GM18505 (cell line): ENCODE measurements at regions not wholly inside any gene's neighbourhood (a gene's known extent, or its start where the extent isn't known, plus 50 kb on each side); places are given as distances from the start of the nearest gene placed in this dataset.

ENCODE experiments used
- ATAC-seq: cut with Tn5 transposase; IDR thresholded peaks from one replicate; pipeline ENCODE4 v1.9.1; 2021; ENCODE audit not compliant: unreplicated experiment
- POLR2A ChIP-seq: IDR thresholded peaks from 4 replicates; pipeline ENCODE4 v1.6.1; 2011; ENCODE audit warnings: borderline replicate concordance; ENCODE audit not compliant: insufficient read depth, insufficient read length; ENCODE audit errors: extremely low read depth

DNA sequence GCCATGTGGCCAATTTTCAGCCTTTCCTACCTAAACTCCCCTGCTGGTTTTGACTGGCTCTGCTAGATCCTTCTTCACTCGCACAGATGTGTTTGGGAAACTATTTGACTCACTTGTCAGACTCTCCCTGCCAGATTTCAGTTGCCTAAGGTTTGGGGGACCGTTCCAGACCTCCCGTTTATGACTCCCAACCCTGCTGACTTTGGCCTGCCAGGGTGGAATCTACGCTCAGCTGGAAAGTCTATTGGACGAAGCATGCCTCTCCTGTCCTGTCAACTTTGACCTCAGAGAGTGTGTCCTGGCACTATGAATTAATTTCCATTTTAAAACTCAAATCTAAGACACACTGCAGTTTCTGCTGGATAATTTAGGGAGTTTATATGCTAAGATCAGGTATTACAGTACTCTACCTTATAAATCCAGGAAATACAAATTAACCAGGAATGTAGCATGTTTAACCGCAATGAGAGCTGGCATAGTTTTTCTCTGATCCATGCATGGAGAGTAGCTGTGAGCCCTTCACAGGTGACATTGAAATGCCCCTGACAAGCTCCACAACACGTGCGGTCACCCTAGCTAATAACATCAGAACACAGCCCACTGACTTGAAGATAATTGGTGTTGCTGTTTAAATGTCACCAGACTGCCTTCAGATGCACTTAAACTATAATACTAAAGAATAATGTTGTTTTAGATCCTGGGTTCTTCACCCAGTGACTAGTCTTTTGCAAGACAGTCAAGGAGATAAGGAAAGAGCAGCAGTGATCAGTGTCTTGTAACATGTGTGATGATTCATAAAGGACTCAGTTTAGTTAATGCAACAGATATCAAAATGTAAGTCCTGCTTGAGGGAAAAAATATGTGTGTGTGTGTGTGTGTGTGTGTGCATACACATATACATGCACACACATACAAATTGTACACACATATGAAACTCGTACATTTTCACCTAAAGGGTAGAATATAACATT is 223.0 kb upstream of the MCTP2 start:
- TF ChIP-seq POLR2A: no peak
- no peak for ATAC-seq

DNA sequence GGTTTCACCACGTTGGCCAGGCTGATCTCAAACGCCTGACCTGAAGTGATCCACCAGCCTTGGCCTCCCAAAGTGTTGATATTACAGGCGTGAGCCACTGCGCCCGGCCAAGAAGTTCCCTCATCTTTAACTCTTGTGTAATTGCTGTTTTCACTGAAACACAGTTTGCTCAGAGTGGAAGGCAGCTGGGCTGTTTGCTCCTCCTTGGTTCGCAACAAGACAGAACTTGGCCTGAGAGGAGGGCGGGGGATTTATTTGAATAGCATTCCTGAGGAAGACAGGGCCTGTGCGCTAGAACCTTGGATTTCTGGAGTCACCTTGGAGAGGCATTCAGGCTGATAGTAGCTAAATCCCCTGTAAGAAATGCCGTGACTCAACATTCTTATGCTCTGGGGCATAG is 226.7 kb upstream of the MCTP2 start:
- TF ChIP-seq POLR2A: no peak
- ATAC-seq: no peak

DNA sequence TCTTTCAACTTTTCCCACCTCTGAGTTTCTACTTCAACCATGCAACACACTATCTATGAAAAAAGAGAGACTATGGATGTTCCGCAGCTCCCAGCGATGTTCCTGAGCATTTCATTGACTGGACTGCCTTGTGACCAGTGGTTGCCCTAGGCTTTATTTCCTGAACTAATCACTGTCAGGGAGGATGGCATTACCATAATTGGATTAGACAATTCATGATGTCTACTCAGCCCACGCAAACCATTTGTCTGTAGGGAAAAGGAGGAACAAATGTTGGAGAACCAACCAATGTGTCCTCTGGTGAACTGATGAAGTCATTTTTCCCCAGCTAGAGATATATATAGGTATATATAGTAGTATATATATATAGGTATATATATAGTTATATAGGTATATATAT is 229.3 kb upstream of the MCTP2 start:
- no peak for TF ChIP-seq POLR2A

DNA sequence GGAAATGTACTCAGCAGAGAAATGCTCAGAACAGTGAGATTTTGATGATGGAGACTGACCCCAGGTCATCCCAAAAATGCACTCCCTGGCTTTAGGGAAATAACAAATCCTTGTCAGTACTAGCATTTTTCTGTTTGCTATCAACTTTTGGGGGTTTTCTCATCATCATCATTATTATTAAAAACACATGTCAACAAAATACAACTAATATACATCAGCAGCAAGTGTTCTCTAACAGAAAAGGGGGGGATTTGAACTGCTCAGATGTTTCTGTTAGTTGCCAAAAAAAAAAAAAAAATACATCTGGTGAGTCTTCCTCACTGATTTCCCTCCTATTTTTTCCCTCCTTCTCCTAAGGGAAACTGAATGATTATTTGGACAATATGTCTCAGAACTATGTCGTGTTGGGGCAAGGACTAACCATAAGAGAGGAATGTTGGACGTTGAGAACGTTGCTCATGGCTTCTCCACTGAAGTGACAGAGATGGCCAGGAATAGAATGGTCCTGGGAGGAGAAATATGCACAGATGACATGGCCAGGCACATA is 230.0 kb upstream of the MCTP2 start:
- no peak for ATAC-seq
- TF ChIP-seq POLR2A: no peak

More for the DNA sequence above, 229.3 kb upstream of the MCTP2 start:
- no peak for ATAC-seq

DNA sequence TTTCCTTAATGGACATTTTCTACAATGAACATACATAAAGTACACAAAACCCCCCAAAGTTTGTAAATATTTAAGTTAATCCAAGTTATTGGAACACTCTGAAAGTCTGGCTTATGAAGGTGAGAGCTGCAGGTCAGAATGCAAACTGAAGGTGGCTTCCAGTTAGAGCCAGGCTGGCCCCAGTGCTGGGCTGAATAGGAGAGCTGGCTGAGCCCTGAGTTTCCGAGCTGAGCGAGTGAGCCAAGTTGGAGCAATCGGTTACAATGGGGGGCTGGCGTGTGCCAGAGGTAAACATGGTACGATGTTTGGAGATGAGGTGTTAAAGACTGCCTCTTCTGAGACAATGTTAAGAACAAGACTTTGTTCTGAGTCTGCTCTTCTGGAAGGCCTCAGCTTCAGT is 230.8 kb upstream of the MCTP2 start:
- no peak for ATAC-seq
- no peak for TF ChIP-seq POLR2A

DNA sequence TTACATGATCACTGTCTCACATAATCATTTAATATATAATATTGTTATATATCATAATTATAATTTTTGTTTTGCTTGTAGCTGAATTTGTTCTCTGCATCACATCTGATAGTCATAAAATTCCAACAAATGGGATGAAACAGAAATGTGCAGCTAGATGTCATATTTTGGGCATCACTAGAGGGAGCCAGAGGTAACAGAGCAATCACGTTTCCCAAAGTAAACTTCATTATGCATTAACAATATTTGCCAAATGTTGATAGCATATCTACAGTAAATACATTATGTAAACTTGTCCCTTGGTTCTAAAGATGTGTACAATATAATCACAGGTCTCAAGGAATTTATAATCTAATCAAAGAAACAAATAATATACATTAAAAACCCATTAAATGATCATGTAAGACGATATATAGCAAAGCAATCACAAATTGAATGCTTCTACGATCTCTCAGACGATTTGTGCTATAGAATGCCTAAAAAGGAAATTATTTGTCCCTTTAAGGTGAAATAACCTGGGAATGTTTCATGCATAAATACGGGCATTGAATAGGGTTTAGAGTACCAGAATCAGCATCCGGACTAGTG is 234.2 kb upstream of the MCTP2 start:
- TF ChIP-seq POLR2A: no peak
- no peak for ATAC-seq

DNA sequence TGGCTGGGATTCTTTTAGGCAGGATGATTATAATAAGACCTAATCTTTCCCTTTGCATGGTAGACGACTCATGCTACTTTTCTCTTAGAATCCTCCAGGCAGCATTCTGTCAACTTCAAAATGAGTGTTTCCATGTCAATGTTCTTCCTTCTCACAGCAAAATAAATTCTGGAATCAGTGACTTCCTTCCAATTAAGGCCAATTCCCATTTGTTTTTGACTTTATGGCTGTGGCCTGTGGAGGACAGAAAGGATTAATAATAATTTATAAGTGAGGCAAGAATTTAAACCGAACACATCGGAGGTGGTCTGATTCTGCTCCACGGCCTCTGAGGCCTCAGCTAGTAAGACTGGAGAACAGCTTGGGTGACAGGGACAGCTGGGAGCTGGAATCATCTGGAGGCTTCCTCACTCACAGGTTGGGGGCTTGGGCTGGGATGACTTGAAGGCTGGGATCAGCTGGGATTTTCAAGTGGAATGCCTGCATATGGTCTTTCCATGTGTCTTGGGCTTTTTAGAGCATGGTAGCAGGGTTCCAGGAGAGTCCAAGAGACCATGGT is 241.8 kb upstream of the MCTP2 start:
- no peak for ATAC-seq
- no peak for TF ChIP-seq POLR2A

DNA sequence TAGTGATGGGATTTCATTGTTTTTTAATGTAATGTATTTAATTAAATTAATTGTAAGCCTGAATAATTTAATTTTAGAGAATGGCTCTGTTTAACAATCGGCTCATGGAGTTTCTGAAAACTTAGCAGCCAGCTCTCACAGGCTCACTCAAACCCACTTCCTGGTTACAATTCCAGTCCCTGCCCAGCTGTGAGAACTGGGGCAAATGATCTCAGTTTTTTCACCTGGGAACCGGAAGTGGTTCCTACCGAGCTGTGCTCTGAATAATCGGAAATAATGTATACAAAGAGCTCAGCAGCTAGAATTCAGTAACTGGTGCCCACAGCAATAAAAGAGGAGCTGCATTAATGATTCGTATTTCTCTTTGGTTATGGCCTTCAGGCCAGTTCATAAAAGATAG is 244.3 kb upstream of the MCTP2 start:
- no peak for ATAC-seq
- TF ChIP-seq POLR2A: no peak

DNA sequence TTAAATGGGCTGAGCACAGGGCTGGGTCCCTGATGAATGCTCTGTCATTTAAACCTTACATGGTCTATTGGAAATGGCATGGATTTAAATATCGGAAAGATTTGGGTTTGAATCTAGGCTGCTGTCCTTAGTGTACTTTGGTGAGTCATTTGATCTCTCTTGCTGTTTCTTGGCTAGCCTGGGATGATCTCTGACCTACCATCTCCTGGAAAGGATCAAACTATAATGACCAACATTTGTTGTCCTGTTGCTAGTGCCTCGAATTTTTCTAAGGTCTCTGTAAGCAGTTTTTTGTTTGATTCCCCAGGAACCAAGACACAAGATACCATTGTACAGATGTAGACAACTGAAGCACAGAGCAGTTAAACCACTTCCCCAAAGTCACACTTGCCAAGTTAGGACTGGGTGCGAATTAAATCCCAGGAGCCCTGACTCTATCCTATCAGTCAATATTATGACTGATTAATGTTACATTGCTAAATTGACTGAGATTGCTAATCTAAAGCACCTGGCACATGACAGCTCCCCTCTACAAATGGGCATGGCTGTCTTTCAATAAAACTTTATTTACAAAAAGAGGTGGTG is 244.9 kb upstream of the MCTP2 start:
- TF ChIP-seq POLR2A: no peak
- ATAC-seq: no peak

DNA sequence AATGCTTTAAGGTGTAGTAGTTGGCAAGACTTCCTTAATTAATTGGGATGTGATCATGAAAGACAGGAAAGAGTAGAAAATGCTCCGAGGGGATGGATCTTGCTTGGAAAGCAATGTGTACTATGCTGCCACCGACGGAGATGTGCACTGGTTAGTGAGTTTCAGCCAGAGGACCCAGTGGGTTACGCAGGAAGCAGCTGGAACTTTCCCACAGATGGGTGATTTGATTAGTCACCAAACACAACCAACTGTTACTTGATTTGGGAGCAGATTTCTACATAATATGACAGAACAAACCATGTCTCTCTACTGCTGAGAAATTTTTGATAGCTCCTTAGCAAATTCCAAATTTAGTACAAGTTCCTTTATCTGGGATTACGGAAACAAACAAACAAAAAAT is 245.4 kb upstream of the MCTP2 start:
- no peak for TF ChIP-seq POLR2A
- no peak for ATAC-seq

DNA sequence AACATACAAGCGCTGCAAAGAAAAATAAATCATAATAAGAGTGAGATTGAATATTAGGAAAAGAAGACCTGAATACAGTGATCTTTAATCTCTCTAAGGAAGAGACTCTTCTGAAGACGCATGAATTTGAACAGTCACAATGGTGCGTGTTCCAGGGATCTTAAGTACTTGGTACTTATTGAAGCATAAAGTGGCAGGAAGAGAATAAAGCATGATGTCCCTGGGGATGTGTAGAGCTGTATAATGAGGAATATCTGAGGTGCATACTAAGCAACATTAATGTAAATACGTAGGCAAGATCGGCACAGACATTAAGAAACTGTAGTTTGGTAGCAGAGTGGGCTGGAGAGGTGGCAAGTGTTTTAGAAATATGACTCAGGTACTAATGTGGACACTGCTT is 246.2 kb upstream of the MCTP2 start:
- ATAC-seq: no peak
- TF ChIP-seq POLR2A: no peak

DNA sequence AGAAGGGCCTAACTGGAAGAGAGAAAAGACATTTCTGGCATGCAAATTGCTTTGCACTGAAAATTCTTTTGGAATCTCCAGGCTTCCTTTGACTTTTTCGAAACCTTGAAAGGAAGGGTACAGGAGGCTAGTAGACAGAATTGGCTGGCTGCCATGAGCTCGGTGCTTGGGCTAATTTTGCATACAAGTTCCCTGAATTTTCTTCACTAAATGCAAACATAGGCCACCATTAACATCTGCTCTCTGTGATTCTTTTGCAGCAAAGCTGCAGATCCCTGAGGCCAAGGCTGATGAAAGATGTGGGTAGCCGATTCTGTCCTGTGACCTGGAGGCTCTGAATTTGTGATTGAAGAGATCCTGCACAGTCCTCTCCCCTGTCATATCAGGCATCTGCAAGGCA is 247.8 kb upstream of the MCTP2 start:
- TF ChIP-seq POLR2A: no peak
- ATAC-seq: no peak

DNA sequence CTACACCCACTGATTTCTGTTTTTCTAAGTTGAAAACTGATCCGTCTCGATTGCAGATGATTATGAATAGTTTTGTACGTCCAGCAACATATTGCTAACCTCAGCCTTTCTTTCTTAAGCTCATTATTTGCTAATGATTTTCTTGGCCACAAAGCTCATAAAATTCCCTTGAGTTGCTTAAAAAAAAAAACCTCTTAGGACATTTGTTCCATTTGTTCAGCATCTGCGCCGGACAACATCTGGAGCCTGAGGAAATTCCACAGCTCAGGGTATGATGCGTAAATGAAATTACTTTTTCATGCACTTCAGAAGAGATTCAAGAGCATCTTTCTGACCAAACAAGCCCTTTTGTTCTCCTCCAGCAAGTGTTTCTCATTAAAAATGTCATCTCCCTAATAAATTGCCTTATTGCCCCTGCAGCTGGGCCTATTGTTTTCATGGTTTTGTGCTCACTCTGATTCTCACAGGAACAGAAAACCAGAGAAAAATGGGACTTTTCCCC is 249.1 kb upstream of the MCTP2 start:
- no peak for TF ChIP-seq POLR2A
- ATAC-seq: no peak
